SKM-1 treated with dmso at 0.1 percent for 144 hours (cell line): ENCODE measurements at regions not wholly inside any gene's neighbourhood (a gene's known extent, or its start where the extent isn't known, plus 50 kb on each side); places are given as distances from the start of the nearest gene placed in this dataset.

Experiments
- DNase-seq: peaks from one replicate; lab custom pipeline; 2025; ENCODE audit not compliant: unreplicated experiment; lab: John Stamatoyannopoulos, UW

GRCh38 chr2:65511306-65511705, 78.9 kb upstream of the SPRED2 start:
- DNase-seq, result no peak

- DNase-seq, result no peak
These were observed 75.8 kb upstream of the SPRED2 start for GRCh38 chr2:65508225-65508624.

GRCh38 chr2:65507102-65508069, 75.0 kb upstream of the SPRED2 start:
- DNase-seq, result no peak

GRCh38 chr2:65504814-65505697, 72.7 kb upstream of the SPRED2 start:
- DNase-seq, result no peak

GRCh38 chr2:65504201-65504600, 71.8 kb upstream of the SPRED2 start:
- no peak for DNase-seq

GRCh38 chr2:65503746-65504145, 71.3 kb upstream of the SPRED2 start:
- no peak for DNase-seq

- DNase-seq, result no peak
These were observed 69.4 kb upstream of the SPRED2 start for GRCh38 chr2:65501836-65502235.

GRCh38 chr2:65501074-65501473, 68.7 kb upstream of the SPRED2 start:
- no peak for DNase-seq

- no peak for DNase-seq
These were observed 68.1 kb upstream of the SPRED2 start for GRCh38 chr2:65500310-65501040.

GRCh38 chr2:65499216-65499615, 66.8 kb upstream of the SPRED2 start:
- DNase-seq, result no peak

GRCh38 chr2:65498396-65498795, 66.0 kb upstream of the SPRED2 start:
- no peak for DNase-seq

- DNase-seq, result no peak
These were observed 63.0 kb upstream of the SPRED2 start for GRCh38 chr2:65495251-65495877.

- no peak for DNase-seq
These were observed 61.7 kb upstream of the SPRED2 start for GRCh38 chr2:65494078-65494477.

- DNase-seq, result no peak
These were observed 59.0 kb upstream of the SPRED2 start for GRCh38 chr2:65491381-65491905.

- no peak for DNase-seq
These were observed 57.8 kb upstream of the SPRED2 start for GRCh38 chr2:65490222-65490621.

- no peak for DNase-seq
These were observed 56.9 kb upstream of the SPRED2 start for GRCh38 chr2:65489269-65489668.

- no peak for DNase-seq
These were observed 56.1 kb upstream of the SPRED2 start for GRCh38 chr2:65488527-65488926.

GRCh38 chr2:65487404-65487803, 55.0 kb upstream of the SPRED2 start:
- DNase-seq, result no peak

GRCh38 chr2:65486802-65487201, 54.4 kb upstream of the SPRED2 start:
- no peak for DNase-seq

- DNase-seq, result no peak
These were observed 53.9 kb upstream of the SPRED2 start for GRCh38 chr2:65486282-65486681.
